Mesenteric fat pad (tissue), 1 donor: ENCODE measurements at regions not wholly inside any gene's neighbourhood (a gene's known extent, or its start where the extent isn't known, plus 50 kb on each side); places are given as distances from the start of the nearest gene placed in this dataset.

Source experiments
- DNase-seq: peaks from one replicate; pipeline ENCODE4 v3.0.0-alpha.2; 2020; ENCODE audit warnings: low spot score
- donor health status: DM: yes; HTN: yes; CAD: no.

DNA sequence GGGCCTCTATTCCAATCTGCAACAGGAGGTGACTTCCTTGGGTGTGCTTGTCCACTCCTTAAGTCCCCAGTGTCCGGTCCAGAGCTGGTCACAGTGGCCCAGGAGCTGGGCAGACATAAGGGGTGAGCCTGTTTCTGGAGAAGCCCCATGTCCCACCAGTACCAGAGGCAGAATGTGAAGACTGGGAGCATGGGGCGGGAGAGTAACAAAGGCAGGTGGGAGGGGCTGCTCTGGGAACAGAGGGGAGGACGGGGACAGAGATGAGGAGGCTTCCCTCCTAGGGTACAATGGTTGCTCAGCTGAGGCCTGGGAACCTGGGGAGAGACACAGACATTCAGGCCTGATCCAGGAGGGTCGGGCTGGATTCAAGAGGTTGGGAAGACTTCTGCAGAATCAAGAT is 323.3 kb upstream of the TNRC6C start:
- peak; percentile 49 for DNase-seq

DNA sequence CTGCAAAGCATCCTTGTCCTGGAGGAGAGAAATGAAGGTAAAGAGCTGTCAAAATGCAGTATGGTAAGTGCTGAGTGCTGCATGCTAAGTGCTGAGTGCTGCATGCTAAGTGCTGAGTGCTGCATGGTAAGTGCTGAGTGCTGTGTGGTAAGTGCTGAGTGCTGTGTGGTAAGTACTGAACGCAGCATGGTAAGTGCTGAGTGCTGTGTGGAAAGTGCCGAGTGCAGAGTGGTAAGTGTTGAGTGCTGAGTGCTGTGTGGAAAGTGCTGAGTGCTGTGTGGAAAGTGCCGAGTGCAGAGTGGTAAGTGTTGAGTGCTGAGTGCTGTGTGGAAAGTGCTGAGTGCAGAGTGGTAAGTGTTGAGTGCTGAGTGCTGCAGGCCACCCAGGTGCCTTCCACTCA is 322.7 kb upstream of the TNRC6C start:
- peak; percentile 51 for DNase-seq

DNA sequence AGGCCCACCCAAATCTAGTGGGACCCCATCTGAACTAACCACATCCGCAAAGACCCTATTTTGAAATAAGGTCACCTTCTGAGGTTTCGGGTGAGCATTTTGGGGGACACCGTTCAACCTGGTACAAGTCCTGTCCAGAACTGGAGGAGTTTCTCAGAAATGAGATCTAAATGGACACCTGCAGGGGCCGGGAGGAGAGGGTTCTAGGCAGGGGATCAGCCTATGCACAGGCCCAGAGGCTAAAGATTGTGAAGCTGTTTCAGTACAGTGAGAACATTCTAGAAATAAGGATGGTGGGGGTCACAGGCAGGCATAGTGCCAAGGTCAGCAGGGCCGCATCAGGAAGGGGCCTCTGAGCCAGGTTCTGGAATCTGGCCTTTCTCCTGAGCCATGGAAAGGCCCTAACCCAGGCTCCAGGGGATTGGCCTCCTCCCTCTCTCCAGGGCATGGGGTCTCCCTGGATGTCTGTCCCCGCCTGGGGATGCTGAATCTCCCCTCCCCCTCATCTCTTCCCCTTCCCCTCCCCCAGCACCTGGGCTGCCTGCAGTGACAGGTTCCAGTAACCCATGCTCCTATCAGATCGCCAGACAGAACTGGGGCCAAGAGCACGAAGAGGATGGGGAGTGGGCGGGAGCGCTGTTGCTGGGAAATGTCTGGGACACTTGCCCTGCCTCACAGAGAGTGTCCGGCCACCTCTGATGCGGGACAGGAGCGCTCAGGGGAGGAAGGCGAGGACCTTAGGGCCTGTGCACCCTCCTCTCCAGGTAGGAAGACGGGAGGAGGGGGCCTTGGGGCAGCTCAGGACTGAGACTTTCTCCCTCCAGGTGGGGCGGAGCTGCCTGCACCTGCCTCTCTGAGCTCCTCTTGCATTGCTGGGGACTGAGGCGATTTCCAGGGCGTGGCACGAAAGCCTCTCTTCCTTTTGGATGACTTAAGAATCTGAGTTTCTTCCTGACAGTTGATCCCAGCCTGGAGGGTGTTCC is 321.4 kb upstream of the TNRC6C start:
- DNase-seq: peak; percentile 47

DNA sequence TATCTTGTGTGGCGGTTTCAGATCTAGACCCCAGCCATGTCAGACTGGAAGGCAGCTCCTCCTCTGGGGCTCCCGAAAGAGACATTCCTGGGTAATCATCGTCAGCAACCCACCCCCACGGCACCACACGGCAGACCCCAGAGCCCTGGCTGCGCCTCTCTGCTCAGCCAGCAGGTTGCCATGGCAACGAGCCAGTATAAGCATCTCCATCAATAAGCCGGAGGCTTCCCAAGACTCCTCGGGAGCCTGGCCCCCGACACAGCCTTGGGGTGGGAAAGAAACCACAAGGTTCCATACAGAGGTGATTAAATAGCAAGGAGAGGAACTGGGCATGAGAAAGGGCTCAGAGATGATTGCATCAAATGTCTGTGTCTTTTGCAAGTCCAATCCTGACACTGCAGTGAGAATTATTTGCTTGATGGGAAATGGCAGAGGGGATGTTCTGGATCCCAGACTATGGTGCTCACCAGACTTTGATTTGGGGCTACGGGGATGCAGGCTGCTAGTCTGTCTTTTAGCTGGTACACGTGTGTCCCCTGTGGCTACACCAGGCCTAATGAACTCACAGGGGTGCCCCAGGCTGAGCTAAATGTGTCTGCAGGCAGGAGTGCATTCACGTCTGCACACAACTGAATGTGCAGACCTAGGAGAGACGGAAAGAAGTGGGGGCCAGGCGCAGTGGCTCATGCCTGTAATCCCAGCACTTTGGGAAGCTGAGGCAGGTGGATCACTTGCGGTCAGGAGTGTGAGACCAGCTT is 320.5 kb upstream of the TNRC6C start:
- peak; percentile 57 for DNase-seq

DNA sequence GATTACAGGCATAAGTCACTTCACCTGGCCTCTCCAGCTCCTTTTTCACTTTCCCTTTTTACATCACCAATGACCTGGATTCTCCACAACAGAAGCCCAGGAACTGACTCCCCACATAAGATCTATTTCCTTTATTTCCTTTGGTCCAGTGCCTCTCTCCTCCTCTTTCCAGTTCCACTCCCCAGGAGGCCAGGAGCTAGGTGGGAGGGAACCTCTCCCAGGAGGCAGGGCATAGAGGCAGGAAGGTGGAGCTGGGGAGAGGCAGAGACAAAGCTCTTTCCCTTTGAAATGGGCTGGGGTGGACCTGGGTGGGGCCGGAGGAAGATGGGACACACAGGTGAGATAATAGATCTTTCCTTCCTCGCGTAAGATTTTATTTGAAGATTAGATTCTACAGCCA is 318.3 kb upstream of the TNRC6C start:
- DNase-seq: peak; percentile 68

DNA sequence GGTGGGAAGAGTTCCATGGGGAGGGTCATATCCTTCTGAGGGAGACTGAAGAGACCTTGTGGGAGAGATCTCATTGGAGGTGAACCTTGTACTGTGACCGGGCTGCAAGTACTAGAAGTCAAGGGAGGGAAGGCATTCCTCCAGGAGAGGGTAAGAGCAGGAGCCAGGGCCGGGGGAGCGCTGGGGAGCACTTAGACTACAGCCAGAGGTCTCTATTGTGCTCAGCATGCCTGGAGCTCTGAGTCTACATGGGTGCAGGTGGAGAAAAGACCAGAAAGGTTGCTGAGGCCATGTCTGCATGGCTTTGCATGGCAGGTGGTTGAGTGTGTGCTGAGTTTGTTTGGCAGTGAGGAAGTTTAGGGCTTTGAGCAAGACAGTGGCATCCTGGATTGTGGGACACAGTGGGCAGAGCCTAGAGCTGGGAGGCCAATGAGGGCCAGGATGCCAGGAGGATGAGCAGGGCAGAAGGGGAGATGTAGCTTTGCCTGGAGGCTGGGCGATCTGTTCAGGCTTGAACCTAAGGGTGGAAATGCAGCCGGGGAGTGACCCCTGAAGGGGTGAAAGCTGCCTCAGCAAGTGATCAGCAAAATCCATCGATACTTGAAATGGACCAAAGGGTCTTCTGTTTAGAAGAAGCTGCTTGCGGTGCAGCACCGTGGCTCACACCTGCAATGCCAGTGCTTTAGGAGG is 317.4 kb upstream of the TNRC6C start:
- peak; percentile 60 for DNase-seq

DNA sequence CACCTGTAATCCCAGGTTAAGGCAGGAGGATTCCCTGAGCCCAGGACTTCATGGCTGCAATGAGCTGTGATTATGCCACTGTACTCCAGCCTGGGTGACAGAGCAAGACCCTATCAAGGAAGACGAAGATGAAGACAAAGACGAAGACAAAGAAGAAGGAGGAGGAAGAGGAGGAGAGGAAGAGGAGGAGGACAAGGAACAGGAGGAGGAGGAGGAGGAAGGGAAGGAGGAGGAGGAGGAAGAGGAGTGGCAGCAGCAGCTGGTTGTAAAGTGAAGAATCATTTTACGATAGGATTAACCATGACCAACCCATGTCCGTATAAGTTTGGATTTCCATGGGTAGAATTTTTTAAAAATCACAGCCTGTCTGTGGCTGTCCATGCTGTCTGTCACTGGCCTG is 316.8 kb upstream of the TNRC6C start:
- peak; percentile 11 for DNase-seq

DNA sequence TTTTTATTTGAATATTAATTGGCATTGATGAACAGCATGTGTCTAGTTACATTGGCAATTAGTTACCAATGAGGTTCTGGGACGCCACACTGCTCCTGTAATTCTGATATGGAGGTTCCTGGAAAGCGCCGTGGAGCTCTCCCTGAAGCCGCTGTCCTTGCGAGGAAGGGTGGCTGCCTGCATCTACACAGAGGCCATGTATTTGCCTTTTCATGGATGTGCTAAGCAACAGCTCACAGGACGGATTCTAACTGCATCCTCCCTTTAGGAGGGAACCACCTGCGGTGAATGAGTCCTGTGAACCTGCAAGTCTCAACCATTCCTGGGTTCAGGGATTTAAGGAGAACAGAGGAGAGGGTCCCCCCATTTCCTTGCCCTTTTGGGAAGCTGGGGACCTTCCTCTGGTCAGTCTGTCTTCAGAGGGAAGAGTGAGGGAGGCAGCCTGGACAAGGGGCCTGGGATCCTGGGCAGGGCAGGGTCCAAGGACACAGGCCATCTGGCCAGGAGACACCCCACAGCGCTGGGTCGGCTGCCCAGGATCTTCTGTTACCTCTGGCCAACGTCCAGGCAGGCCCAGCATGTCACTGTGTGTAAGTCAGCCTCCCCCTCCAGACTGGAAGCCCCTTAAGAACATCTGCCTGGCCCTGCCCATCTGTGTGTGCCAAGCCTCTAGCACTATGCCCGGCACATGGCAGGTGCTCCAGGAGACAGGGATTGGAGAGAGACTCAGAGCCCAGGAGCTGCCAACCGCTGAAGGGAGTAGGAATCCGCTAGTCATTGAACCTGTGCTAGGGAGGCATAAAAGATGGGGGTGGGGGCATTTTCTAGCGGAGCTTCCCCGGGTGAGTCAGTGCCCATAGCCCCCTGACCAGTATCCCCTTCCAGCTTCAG is 314.1 kb upstream of the TNRC6C start:
- DNase-seq: peak; percentile 72

DNA sequence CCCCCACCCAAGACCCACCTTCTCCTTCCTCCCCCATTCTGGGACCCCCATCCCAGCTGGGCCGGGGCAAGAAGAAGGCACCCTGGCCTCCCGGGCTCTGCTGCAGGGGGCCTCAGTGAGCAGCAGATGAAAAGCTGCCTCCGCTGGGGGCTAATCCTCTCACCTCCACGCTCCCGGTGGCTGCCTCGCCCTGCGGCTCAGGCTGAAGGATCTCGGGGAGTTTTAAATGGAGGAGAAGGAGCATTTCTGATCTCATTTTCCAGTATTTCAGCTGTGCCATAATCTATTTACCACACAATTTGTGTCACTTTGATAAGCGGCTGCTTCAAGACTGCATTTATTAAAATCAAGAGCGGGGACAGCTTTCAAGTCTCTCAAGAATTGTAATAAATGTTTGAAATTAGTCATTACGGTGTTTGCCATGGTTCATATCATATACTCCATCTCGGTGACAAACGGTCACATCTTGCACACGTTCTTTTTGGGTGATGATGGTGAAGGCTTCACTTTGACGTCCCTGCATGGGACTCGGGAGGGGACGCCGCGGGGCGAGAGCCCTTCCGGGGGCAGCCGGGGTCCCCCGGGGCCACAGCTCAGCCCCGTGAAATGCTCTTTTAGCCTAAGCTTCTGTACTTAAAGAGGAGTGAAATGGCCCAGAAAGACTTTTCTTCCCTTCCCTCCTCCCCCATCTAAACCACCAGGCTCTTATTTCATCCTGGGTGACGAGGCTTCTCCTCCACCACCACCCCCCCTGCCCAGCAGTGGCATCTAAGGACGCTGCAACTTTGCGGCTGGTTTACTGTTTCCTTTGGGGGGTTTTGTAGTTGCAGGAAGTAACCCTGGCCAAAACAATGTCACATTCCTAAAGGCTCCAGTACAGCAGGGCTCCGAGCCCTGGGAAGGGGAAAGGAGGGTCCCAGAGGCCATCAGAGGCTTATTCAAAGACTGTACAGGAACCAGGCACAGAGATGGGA is 313.1 kb upstream of the TNRC6C start:
- DNase-seq: peak; percentile 71

DNA sequence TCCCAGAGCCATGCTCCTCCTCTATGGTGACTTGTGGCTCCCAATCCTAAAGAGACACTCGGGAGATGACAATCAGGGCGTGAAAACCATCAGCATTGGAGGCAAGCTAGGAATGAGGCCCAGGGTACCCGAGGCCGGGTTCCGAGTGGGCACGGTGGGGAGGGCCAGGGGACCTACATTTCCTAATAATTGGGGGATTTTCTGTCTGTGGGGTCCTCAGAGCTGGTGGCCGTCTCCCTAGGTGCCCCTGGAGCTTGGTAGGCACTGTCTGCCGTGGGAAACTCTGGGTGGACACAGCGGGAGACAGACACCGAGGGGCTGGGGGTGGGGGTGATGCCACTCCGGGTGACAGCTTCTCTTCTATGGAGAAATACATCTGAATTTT is 312.5 kb upstream of the TNRC6C start:
- no peak for DNase-seq

DNA sequence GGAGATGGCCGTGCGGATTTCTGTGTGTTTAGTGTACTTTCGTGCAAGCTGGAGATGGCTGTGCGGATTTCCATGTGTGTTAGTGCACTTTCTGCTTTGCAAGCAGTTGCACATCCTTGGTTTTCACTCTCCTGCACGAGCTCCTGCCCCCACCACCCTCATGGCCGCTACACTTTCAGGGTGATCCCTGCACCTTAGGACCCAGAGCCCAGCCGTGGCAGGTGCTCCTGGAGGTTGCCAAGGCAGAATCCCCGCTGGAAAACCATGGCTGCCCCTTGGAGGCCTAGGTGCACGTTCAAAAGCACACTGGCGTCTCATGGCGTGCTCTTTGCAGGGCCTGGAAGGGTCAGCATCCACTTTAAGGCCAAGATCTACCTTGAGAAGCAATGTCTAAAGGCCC is 311.0 kb upstream of the TNRC6C start:
- peak; percentile 55 for DNase-seq

DNA sequence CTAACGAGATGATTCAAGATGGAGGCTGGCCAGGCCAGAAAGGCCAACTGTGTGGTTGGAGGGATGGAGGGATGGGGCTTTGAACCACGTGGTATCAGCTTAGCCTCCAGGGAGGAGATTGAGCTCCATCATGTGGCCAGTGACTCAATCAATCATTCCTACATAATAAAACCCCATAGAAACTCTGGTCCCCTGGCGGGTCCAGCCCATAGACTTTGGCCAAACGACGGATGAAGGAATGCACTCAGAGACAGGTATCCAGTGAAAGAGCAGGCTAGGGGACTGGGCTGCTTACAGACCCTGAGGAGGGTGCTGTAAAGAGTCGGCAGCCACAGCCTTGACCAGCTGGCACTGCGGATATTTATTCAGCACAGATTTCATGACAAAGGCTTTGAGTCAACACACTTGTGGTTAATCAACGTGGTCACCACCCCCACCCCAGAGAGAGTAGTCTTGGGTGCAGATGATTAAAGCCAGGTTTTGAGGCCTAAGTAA is 308.7 kb upstream of the TNRC6C start:
- DNase-seq: peak; percentile 62

DNA sequence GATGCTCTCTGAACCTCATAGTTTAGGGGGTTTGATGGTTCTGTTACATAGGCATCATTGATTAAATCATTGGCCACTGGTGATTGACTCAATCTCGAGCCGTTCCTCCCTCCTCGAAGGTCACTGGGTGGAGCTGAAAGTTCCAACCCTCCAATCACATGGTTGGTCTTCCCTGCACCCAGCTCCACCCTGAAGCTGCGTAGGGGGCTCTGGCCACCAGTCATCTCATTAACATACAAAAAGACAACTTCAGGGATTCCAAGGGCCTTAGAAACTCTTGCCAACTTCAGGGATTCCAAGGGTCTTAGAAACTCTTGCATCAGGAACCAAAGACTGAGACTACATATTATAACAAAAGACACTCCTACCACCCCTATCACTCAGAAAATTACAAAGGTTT is 306.5 kb upstream of the TNRC6C start:
- DNase-seq: no peak

DNA sequence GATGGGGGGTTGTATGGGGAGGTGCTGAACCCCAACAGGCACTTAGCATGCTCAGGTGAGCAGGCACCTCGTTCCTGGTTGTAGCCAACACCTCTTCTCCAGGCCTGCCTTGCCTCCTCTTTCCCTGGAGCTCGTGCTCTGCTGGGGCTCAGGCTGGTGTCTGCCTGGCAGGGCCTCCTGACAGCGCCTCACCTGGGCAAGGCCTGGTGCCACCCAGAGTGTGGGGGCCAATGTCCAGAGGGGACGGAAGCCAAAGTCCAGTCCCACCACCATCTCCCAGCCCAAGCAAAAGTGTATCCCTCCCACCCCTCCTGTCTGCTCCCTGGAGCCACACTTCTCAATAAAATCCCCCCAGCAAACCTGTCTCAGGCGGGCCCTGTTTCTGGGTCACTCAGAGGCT is 304.2 kb upstream of the TNRC6C start:
- no peak for DNase-seq

DNA sequence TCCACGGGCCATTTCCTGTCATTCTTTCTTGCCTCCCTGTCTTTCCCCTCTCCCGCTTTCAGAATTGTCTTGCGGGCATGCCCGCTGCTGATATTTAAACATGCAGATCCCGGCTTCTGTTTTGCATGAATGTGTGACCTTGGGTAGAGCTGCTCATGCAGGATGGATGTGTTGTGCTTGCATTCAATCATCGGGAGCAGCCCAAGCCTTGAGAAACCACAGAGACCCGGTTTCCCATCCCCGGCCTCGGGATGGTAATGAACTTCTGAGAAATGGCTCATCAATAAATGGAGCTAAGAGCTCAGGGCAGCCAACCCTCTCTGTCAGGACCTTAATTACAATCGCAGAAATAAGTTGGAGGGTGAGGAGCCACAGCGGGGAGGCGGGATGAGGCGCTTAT is 303.7 kb upstream of the TNRC6C start:
- DNase-seq: no peak

DNA sequence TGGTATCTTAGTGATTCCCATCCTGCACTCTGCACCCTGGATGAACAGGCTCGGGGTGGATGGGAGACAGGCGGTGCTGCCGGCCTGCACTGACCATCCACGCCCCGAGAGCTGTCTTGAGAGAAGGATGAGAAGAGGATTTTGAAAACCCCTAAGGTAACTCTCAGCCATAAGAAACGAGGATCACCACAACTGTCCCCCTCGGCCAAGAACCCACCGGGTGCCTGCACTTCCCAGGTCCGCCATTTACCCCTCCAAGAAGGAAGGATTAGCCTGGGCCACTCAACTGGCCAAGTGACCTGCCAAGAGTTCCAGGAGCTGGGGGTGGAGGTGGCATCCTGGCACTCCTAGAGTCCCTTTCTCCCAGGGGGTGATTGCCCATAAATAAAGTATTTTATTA is 302.4 kb upstream of the TNRC6C start:
- DNase-seq: no peak

DNA sequence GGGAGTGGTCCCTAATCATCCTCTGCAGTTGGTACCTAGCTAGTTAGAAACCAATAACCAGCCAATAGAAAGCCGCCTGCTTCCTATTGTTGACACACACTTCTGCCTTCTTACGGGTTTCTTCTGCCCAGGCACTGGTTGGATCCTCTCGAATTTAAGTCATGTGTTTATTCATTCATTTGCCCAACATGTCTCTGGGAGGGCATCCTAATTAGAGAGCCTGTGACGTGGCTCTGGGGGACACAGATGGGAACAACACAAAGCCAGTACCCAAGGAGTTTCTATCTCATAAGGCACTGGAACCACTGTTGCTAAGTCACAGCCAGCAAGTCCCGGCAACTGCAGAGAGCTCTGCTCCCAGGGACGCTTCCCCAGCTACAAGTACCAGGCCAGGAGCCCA is 300.7 kb upstream of the TNRC6C start:
- no peak for DNase-seq

DNA sequence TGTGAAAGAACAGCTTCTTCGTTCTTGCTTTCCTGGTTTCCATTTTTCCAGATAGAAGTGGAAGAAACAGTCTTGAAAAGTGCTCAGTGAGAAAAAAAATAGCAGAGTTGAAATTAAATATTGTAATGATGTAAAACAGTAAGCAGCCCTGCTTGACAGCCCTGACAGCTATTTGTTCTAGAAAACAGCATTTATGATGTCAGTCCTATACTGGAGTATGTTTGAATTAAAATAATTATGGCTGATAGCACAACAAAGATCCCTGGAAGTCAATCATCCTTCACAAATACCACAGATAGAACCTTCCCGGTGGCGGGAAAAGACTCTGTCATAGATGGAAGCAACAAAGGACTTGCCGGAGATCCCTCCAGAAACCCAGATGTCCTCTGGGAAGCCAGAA is 298.0 kb upstream of the TNRC6C start:
- DNase-seq: no peak

DNA sequence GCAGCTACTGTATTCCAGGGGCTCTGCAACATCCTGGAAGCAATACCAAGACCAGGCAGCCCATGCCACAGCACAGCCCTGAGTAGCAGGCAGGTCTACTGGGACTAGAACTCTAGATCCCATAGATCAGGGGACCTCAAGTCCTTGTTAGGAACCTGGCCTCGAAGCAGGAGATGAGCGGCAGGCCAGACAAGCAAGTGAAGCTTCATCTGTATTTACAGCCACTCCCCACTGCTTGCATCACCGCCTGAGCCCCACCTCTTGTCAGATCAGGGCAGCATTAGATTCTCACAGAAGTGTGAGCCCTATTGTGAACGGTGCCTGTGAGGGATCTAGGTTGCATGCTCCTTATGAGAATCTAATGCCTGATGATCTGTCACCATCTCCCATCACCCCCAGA is 295.7 kb upstream of the TNRC6C start:
- DNase-seq: no peak
